GM12874 (cell line): ENCODE measurements at regions not wholly inside any gene's neighbourhood (a gene's known extent, or its start where the extent isn't known, plus 50 kb on each side); places are given as distances from the start of the nearest gene placed in this dataset.

ENCODE experiments used
- TF ChIP-seq, protein P1 (sequence below): IDR thresholded peaks from 2 replicates; pipeline ENCODE4 v1.5.1; 2011; ENCODE audit warnings: low read depth, mild to moderate bottlenecking, control low read depth, low read length, moderate library complexity; ENCODE audit not compliant: insufficient read depth

DNA sequence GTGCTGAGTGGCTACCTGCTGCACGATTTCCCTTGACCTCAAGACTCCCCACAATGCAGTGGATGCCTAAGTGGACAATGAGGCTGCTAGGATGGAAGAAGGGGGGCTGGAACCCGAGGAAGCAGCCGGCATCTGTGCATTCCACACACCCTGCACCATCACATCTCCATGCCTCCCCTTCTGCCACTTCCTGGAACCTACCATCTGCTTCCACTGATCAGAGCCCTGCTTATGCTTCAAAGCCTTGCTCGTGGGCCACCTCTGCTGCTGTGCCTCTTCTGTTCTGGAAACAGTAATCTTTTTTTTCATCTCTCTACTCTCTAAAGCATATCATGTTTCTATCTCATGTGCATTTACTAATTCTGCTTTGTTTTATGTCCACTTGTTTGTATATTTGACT, 66.2 kb upstream of the WDR26 start:
- TF ChIP-seq, protein P1, sequence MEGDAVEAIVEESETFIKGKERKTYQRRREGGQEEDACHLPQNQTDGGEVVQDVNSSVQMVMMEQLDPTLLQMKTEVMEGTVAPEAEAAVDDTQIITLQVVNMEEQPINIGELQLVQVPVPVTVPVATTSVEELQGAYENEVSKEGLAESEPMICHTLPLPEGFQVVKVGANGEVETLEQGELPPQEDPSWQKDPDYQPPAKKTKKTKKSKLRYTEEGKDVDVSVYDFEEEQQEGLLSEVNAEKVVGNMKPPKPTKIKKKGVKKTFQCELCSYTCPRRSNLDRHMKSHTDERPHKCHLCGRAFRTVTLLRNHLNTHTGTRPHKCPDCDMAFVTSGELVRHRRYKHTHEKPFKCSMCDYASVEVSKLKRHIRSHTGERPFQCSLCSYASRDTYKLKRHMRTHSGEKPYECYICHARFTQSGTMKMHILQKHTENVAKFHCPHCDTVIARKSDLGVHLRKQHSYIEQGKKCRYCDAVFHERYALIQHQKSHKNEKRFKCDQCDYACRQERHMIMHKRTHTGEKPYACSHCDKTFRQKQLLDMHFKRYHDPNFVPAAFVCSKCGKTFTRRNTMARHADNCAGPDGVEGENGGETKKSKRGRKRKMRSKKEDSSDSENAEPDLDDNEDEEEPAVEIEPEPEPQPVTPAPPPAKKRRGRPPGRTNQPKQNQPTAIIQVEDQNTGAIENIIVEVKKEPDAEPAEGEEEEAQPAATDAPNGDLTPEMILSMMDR: no peak

DNA sequence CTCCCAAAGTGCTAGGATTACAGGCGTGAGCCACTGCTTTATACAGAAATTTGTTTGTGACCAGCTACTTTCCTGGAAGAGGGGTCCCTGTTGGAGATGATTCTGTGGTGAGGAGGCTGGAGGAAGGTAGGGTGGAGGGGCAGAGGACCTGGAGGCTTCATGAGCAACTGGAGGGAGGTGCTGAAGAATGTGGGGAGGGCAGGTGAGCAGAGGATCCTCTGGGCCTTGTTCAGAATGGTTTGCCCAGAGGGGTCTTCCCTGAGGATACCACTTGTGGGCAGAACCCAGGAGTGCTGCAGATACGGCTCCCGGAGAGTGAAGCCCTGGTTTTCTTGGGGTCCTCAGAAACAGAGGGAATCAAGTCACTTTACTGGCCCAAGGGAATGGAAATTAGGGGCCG, 67.2 kb upstream of the WDR26 start:
- TF ChIP-seq, protein P1: no peak

DNA sequence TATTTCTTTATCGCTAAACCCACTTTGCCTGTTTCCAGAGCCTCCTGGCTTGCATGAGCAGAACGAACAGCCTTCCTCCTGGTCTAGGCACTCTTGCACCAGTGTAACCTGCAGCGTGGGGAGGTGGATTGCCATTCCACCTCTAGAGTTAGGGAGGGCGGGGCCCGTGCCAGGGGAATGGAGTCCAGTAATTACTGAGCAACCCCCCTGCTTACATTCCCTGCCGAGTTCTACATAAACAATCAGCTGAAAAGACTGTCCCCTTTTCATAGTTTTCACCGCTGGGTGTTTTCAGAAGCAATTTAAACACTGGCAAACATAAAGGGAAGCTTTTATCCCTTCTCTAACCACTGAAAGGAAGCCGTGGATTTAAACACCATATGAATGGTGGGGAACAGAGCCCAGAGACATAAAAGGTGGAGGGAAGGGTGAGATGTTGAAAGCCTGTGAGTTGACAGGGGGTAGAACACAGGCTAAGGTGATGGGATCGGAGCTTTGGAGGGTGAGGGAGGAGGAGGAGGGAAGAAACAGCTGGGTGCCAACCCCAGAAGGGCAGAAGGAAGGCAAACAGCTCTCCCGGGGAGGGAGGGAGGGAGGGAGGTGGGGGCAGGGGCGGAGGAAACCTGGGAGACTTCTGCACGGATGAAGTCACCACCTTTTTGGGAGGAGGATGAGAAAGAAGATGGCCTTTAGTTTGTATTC, 68.0 kb upstream of the WDR26 start:
- TF ChIP-seq, protein P1: no peak

DNA sequence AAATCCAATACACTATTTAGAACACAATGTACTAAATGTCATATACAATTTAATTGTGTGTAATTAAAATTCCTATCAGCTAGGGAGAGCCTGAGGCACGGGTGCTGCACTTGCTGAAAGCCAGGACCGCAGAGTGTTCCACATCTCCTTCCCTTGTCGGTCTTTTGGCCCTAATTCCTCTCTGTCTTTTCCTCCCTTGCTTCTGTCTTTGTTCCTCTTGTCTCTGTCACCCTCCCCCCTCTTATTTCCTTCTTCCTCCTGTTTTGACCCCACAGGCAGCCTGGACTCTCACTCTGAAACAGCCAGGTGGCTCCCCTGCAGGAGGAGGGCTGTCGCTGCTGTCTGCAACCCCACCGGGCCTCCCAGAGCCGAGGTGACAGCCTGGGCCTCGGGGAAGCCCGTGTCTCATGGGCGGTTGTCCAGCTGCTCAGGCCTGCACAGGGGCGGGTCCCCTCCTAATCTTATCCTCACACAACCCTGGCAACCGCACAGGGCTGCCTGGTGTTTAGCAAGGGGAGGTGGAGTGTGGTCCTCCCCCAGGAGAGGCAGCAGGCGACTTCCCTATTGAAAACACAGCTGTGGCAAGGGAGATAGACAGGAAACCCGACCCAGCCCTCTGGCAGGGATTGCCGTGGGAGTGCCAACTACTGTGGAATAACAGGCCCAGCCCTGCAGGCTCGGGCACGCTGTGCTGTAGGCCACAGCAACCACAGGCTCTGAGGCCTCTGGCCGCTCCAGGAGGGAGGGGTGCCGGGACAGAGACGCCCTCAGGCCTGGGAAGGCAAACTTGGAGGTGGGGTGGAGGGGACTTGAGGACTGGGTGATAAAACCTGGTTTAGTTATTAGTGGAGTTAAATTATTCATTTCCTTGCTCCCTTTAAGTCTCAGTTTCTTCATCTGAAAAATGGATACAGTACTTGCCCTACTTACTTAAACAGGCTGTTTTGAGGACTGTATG, 68.8 kb upstream of the WDR26 start:
- TF ChIP-seq, protein P1: peak; percentile 37; the same call in 1 of the 2 replicates

DNA sequence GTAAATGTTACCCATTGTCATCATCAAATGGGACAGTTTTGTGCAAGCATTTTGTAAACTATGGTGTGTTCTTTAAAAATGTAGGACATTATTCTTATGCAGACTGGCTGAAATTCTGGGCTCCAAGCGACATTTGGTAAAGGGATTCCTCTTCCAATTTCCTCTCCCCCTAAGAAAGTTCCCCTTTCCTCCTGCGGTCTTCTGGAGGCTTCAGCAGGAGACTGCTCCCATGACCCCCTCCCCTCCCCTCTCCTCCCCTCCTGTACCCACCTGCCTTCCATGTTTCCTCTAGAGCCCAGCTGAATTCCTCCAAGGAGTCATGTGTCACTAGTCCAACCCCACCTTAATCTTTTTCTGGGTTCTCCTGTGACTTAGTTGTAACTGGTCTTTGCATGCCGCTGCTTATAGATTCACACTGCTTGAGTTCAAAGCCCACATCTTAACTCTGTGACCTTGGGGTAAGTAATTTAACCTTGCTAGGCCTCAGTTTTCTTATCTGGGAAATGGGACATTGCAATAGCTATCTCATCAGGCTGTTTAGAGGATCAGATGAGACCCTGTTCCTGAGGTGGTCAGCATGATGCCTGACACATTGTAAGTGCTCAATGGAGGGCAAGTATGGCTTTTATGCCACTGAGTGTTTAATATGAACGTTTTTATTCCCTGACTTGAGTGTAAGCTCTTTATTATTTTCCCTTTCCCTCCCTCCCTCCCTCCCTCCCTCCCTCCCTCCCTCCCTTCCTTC, 69.9 kb upstream of the WDR26 start:
- TF ChIP-seq, protein P1: no peak

DNA sequence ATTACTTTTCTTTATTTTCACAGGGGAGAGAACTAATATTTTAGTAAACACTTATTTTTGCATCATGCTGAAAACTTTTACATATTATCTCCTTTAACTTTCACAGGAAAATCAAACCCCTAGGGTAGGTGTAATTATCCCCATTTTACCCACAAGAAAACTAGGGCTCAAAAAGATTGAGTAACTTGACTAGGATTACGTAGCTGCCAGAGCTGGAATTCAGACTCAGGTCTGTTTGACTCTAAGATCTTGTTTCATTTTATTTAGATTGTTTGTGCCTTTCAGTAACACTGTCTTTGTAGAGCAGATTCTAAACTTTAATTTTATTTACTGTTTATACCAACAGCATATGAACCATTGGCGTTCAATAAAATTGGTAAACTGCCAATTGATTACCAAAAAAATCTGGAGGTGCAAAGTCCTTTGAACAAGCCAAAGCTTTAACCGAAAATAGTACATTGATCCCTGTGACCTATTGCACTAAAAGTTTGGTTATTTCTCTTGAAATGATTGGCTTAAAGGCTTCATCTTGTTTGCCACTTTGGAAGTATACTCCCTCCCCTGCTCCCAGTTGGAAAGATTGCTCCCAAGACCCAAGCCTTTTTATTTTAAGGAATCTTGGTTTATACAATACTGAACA, 71.0 kb upstream of the WDR26 start:
- TF ChIP-seq, protein P1: no peak
